ENCODE measurements at regions not wholly inside any gene's neighbourhood (a gene's known extent, or its start where the extent isn't known, plus 50 kb on each side); places are given as distances from the start of the nearest gene placed in this dataset.

GRCh38 chr7:153188630-153189029 is 429.1 kb downstream of the ACTR3B start:
- TF ChIP-seq CTCF (IDR thresholded peaks at IDR 0.05) (no peak), POLR2AphosphoS5 (IDR thresholded peaks at IDR 0.05) (no peak)
